Lung (tissue), 11 donors: ENCODE measurements at regions not wholly inside any gene's neighbourhood (a gene's known extent, or its start where the extent isn't known, plus 50 kb on each side); places are given as distances from the start of the nearest gene placed in this dataset.

Source experiments
- ATAC-seq: fragments of 200-7000 bp; cut with Tn5 transposase; one replicate; pipeline ENCODE4 v1.9.1; 2020; ENCODE audit warnings: moderate number of reproducible peaks; ENCODE audit not compliant: insufficient read depth, low FRiP score
- DNase-seq, 3 donors: peaks; one replicate each; pipeline ENCODE4 v3.0.0-alpha.2; 2013 to 2017
- H3K27ac ChIP-seq, 2 donors: one replicate each; pipeline ENCODE4 v1.5.1; 2013; ENCODE audit warnings: mild to moderate bottlenecking in 2 of 2, moderate library complexity in 2 of 2, control low read depth in 1 of 2, inconsistent platforms in 1 of 2, low read depth in 1 of 2, low read length in 1 of 2
- H3K27me3 ChIP-seq, 3 donors: one replicate each; pipeline ENCODE4 v1.5.1; 2013; ENCODE audit warnings: low read length in 2 of 3; ENCODE audit not compliant: control insufficient read depth in 3 of 3, insufficient read depth in 3 of 3
- H3K36me3 ChIP-seq, 4 donors: one replicate each; pipeline ENCODE4 v1.5.1; 2013; ENCODE audit warnings: low read length in 4 of 4, mild to moderate bottlenecking in 1 of 4, moderate library complexity in 1 of 4; ENCODE audit not compliant: control insufficient read depth in 4 of 4, insufficient read depth in 4 of 4
- H3K4me1 ChIP-seq, 5 donors: one replicate each; pipeline ENCODE4 v1.5.1; 2013; ENCODE audit warnings: low read length in 5 of 5, mild to moderate bottlenecking in 2 of 5, moderate library complexity in 1 of 5; ENCODE audit not compliant: control insufficient read depth in 5 of 5, insufficient read depth in 5 of 5
- H3K4me3 ChIP-seq: one replicate; pipeline ENCODE4 v1.5.1; 2013; ENCODE audit warnings: mild to moderate bottlenecking, control low read depth, moderate library complexity
- H3K9ac ChIP-seq, 2 donors: one replicate each; pipeline ENCODE4 v1.5.1; 2013; ENCODE audit warnings: low read length in 2 of 2, control low read depth in 1 of 2; ENCODE audit not compliant: insufficient read depth in 1 of 2
- H3K9me3 ChIP-seq, 4 donors: one replicate each; pipeline ENCODE4 v1.5.1; 2013; ENCODE audit warnings: low read length in 3 of 4, mild to moderate bottlenecking in 1 of 4, moderate library complexity in 1 of 4; ENCODE audit not compliant: control insufficient read depth in 4 of 4, insufficient read depth in 3 of 4
- WGBS, 2 donors: extraction: QIAGEN DNeasy Blood & Tissue Kit; methylation state at CpG; one replicate each; pipeline ENCODE4 v1.1.7; 2013; 5-methylcytosine and 5-hydroxymethylcytosine counted together
- TF ChIP-seq, protein P1 (sequence below): IDR thresholded peaks from 2 replicates; pipeline ENCODE4 v1.5.1; 2012; ENCODE audit warnings: mild to moderate bottlenecking; ENCODE audit errors: control extremely low read depth, extremely low read depth
- donor health status: control.
- donor health status: control.
- donor health status: Bipolar disorder and iron deficiency.
- donor health status: healthy.
- donor health status: DM: yes; HTN: yes; CAD: no.

DNA sequence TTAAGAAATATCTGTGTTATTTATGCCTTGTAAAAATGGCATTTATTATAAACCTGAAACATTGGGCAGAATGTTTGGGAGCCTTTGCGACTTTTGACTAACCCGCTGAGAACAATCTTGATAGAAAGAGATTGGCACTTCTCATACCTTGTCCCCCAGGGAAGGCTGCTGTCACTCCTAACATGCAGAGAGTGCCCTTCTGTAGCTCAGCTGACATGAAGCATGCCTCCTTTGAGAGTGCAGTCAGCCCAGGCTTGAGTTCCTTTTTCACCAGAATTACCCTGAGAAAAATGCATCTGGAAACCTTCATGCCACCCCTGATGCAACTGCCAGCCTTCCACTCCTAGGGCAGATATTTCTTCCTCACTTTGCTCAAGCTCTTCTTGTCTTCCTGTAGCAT is 569.2 kb upstream of the ARPP21 start:
- Histone ChIP-seq H3K9ac (no peak overlapping the region), H3K4me1 (no peaks in the 10 kb centered on the region), H3K36me3 (no peaks in the 10 kb centered on the region), H3K27ac (no peak overlapping the region), H3K4me3 (no peak overlapping the region), H3K27me3 (no peaks in the 10 kb centered on the region), H3K9me3 (no peaks in the 10 kb centered on the region)
- 90 to 92% methylated on average over 2 of the region's 2 CpGs for WGBS, 2 donors
- ATAC-seq (no peak), DNase-seq (no peak)
- TF ChIP-seq, protein P1, sequence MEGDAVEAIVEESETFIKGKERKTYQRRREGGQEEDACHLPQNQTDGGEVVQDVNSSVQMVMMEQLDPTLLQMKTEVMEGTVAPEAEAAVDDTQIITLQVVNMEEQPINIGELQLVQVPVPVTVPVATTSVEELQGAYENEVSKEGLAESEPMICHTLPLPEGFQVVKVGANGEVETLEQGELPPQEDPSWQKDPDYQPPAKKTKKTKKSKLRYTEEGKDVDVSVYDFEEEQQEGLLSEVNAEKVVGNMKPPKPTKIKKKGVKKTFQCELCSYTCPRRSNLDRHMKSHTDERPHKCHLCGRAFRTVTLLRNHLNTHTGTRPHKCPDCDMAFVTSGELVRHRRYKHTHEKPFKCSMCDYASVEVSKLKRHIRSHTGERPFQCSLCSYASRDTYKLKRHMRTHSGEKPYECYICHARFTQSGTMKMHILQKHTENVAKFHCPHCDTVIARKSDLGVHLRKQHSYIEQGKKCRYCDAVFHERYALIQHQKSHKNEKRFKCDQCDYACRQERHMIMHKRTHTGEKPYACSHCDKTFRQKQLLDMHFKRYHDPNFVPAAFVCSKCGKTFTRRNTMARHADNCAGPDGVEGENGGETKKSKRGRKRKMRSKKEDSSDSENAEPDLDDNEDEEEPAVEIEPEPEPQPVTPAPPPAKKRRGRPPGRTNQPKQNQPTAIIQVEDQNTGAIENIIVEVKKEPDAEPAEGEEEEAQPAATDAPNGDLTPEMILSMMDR: no peak

DNA sequence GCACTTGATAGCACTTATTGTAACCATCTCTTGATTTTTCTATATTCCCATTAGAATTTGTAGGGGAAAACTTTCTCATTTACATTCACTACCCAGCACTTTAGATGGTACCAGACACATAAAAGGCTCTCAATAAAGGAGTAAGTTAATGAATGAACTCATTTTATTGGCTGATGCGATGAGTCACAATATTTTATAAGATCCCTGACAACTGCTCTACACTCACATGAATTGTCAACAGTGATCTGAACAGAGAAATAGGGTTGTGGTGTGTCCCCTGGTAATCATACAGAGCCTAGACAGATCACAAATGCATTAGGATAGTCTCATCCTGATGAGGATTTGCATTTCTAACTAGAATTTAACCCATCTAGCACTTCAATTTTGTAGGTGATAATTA is 567.6 kb upstream of the ARPP21 start:
- ATAC-seq: no peak

DNA sequence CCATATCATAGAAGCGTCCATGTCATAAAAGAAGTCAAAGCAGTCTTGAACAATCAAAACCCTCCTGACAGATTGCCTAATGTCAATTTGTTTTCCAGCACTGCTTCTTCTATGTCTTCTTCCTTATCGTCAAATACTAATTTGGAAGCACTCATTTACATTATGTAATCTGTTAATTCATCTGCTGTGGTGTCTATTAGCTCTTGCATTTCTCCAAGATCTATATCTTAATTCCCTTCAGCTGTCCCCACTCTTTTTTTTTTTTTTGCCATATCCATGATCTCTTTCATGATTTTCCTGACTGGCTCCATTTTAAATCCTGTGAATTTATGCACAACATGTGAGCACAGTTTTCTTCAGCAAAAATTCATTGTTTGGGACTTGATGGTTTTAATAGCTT is 560.5 kb upstream of the ARPP21 start:
- Histone ChIP-seq H3K4me1 (no peaks in the 10 kb centered on the region), H3K4me3 (no peak overlapping the region), H3K9me3 (no peaks in the 10 kb centered on the region), H3K27ac (no peak overlapping the region), H3K9ac (no peak overlapping the region), H3K36me3 (no peaks in the 10 kb centered on the region), H3K27me3 (no peaks in the 10 kb centered on the region)
- no peak for ATAC-seq
- TF ChIP-seq, protein P1: no peak
- DNase-seq: no peak
- WGBS, 2 donors: 90% methylated on average over 2 of the region's 2 CpGs

More for the DNA sequence above, 567.6 kb upstream of the ARPP21 start:
- Histone ChIP-seq H3K9me3 (no peaks in the 10 kb centered on the region), H3K4me3 (no peak overlapping the region), H3K9ac (no peak overlapping the region), H3K27me3 (no peaks in the 10 kb centered on the region), H3K36me3 (no peaks in the 10 kb centered on the region), H3K4me1 (no peaks in the 10 kb centered on the region), H3K27ac (no peak overlapping the region)
- no peak for DNase-seq
- TF ChIP-seq, protein P1: no peak
- WGBS, 2 donors: 84 to 95% methylated on average over 1 of the region's 1 CpG

DNA sequence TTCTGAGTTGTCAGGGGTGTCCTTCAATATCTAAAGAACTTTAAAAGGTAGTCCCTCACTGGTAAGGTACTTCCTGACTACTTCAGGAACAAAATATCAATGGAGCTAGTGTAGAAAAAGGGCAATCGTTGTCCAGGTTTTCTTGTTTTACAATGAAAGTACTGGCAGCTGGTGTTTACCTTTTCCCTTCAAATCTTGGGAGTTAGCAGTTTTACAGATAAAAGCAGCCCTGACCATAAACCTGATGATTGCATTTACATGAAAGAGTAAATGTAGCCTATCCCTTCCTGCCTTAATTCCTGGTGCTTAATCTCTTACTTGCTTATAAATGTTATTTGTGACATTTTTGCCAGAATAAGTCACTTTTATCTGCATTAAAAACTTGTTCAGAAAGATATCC is 559.9 kb upstream of the ARPP21 start:
- no peaks in the 10 kb centered on the region for H3K9me3 ChIP-seq
- 65 to 80% methylated on average over 1 of the region's 1 CpG for WGBS, 2 donors
- ATAC-seq (no peak), DNase-seq (no peak)
- TF ChIP-seq, protein P1: no peak
- H3K27ac ChIP-seq: no peak overlapping the region
- no peak overlapping the region for H3K4me3 ChIP-seq
- no peak overlapping the region for H3K9ac ChIP-seq
- no peaks in the 10 kb centered on the region for H3K4me1 ChIP-seq
- H3K36me3 ChIP-seq: no peaks in the 10 kb centered on the region
- H3K27me3 ChIP-seq: no peaks in the 10 kb centered on the region
